Activated CD4-positive, alpha-beta memory T cell treated with anti-CD3 and anti-CD28 coated beads, Interleukin-2, amount 10 ng/mL, durations not matched to agents 7 days and 5 days (primary cell): ENCODE measurements at regions not wholly inside any gene's neighbourhood (a gene's known extent, or its start where the extent isn't known, plus 50 kb on each side); places are given as distances from the start of the nearest gene placed in this dataset.
A peak's percentile ranks its signal among the peaks of the same experiment; 100 is the strongest.

ENCODE experiments used
- CTCF ChIA-PET: fragments of 350-600 bp; sonication (Branson Sonifier 250); formaldehyde crosslinking; loops from one replicate; lab custom pipeline; 2021; ENCODE audit warnings: antibody characterized with exemption, inconsistent platforms; lab: Charles Lee
- POLR2A ChIA-PET: fragments of 350-600 bp; sonication (Branson Sonifier 250); formaldehyde crosslinking; loops from one replicate; lab custom pipeline; 2021; ENCODE audit warnings: antibody characterized with exemption; lab: Charles Lee
- DNase-seq: peaks from one replicate; pipeline ENCODE4 v3.0.0-alpha.2; 2020
- H3K27ac Mint-ChIP-seq: one replicate; pipeline ENCODE4 v1.8.0; 2021; ENCODE audit warnings: mild to moderate bottlenecking, mixed read lengths
- H3K27me3 Mint-ChIP-seq: one replicate; pipeline ENCODE4 v1.8.0; 2021; ENCODE audit warnings: mixed read lengths
- H3K36me3 Mint-ChIP-seq: one replicate; pipeline ENCODE4 v1.8.0; 2021; ENCODE audit warnings: low read depth, mixed read lengths
- H3K4me1 Mint-ChIP-seq: one replicate; pipeline ENCODE4 v1.8.0; 2021; ENCODE audit warnings: mixed read lengths
- H3K4me3 Mint-ChIP-seq: one replicate; pipeline ENCODE4 v1.8.0; 2021; ENCODE audit warnings: mild to moderate bottlenecking, mixed read lengths
- H3K9me3 Mint-ChIP-seq: one replicate; pipeline ENCODE4 v1.8.0; 2021; ENCODE audit warnings: mixed read lengths

- no peaks in the 10 kb centered on the region for H3K36me3 Mint-ChIP-seq
- DNase-seq = no peak
- H3K4me3 Mint-ChIP-seq = no peak overlapping the region
- no peaks in the 10 kb centered on the region for H3K27me3 Mint-ChIP-seq
- POLR2A ChIA-PET = no interaction called here
- CTCF ChIA-PET = no interaction called here
- H3K27ac Mint-ChIP-seq = no peak overlapping the region
- no peaks in the 10 kb centered on the region for H3K4me1 Mint-ChIP-seq
- H3K9me3 Mint-ChIP-seq = peaks cover 3% of the 10 kb centered on the region
These were observed 62.1 kb upstream of the VLDLR start for GRCh38 chr9:2559192-2560152.

GRCh38 chr9:2560180-2560579 is 61.4 kb upstream of the VLDLR start:
- H3K27me3 Mint-ChIP-seq = no peaks in the 10 kb centered on the region

GRCh38 chr9:2565676-2566340 is 55.8 kb upstream of the VLDLR start:
- POLR2A ChIA-PET = no interaction called here

More at GRCh38 chr9:2560180-2560579, 61.4 kb upstream of the VLDLR start:
- H3K27ac Mint-ChIP-seq = no peak overlapping the region
- ChIA-PET POLR2A (no interaction called here), CTCF (no interaction called here)
- no peak for DNase-seq
- H3K4me3 Mint-ChIP-seq = no peak overlapping the region
- H3K36me3 Mint-ChIP-seq = no peaks in the 10 kb centered on the region
- H3K9me3 Mint-ChIP-seq = peaks cover 3% of the 10 kb centered on the region
- no peaks in the 10 kb centered on the region for H3K4me1 Mint-ChIP-seq

GRCh38 chr9:2567922-2568321 is 53.7 kb upstream of the VLDLR start:
- Mint-ChIP-seq H3K4me1 (no peaks in the 10 kb centered on the region), H3K36me3 (no peaks in the 10 kb centered on the region), H3K27me3 (no peaks in the 10 kb centered on the region), H3K4me3 (no peak overlapping the region), H3K27ac (no peak overlapping the region), H3K9me3 (no peaks in the 10 kb centered on the region)
- ChIA-PET POLR2A (no interaction called here), CTCF (no interaction called here)
- no peak for DNase-seq

More at GRCh38 chr9:2565676-2566340, 55.8 kb upstream of the VLDLR start:
- CTCF ChIA-PET = no interaction called here
- H3K36me3 Mint-ChIP-seq = no peaks in the 10 kb centered on the region
- H3K4me1 Mint-ChIP-seq = no peaks in the 10 kb centered on the region
- no peaks in the 10 kb centered on the region for H3K27me3 Mint-ChIP-seq
- DNase-seq = no peak
- no peaks in the 10 kb centered on the region for H3K9me3 Mint-ChIP-seq
- no peak overlapping the region for H3K4me3 Mint-ChIP-seq
- H3K27ac Mint-ChIP-seq = no peak overlapping the region

- no peaks in the 10 kb centered on the region for H3K27me3 Mint-ChIP-seq
- H3K9me3 Mint-ChIP-seq = no peaks in the 10 kb centered on the region
- H3K36me3 Mint-ChIP-seq = no peaks in the 10 kb centered on the region
- no peak overlapping the region for H3K4me3 Mint-ChIP-seq
- ChIA-PET POLR2A (no interaction called here), CTCF (no interaction called here)
- no peaks in the 10 kb centered on the region for H3K4me1 Mint-ChIP-seq
- H3K27ac Mint-ChIP-seq = no peak overlapping the region
- no peak for DNase-seq
These were observed 52.9 kb upstream of the VLDLR start for GRCh38 chr9:2568689-2569088.

- no peaks in the 10 kb centered on the region for H3K27me3 Mint-ChIP-seq
- no peaks in the 10 kb centered on the region for H3K9me3 Mint-ChIP-seq
- H3K36me3 Mint-ChIP-seq = no peaks in the 10 kb centered on the region
- no peak overlapping the region for H3K27ac Mint-ChIP-seq
- CTCF ChIA-PET = no interaction called here
- POLR2A ChIA-PET = no interaction called here
- peak; percentile 28 for DNase-seq
- H3K4me3 Mint-ChIP-seq = no peak overlapping the region
- H3K4me1 Mint-ChIP-seq = no peaks in the 10 kb centered on the region
These were observed 50.7 kb upstream of the VLDLR start for GRCh38 chr9:2570615-2571479.
